ENCODE measurements at regions not wholly inside any gene's neighbourhood (a gene's known extent, or its start where the extent isn't known, plus 50 kb on each side); places are given as distances from the start of the nearest gene placed in this dataset.

GRCh38 chr3:20316238-20316637, 130.2 kb upstream of the SGO1 start:
- TF ChIP-seq CTCF (IDR thresholded peaks at IDR 0.05) = no peak
- Mint-ChIP-seq H3K9me3 (ENCODE audit: unreplicated experiment) (no peaks in the 10 kb centered on the region), H3K4me1 (ENCODE audit: unreplicated experiment) (no peaks in the 10 kb centered on the region), H3K36me3 (ENCODE audit: unreplicated experiment) (no peaks in the 10 kb centered on the region), H3K27me3 (ENCODE audit: unreplicated experiment) (no peaks in the 10 kb centered on the region), H3K27ac (ENCODE audit: unreplicated experiment) (no peak overlapping the region), H3K4me3 (ENCODE audit: unreplicated experiment) (no peak overlapping the region)
- no peak for DNase-seq (ENCODE audit: extremely low spot score, unreplicated experiment)

- Mint-ChIP-seq H3K27me3 (ENCODE audit: unreplicated experiment) (no peaks in the 10 kb centered on the region), H3K9me3 (ENCODE audit: unreplicated experiment) (no peaks in the 10 kb centered on the region), H3K4me3 (ENCODE audit: unreplicated experiment) (no peak overlapping the region), H3K27ac (ENCODE audit: unreplicated experiment) (no peak overlapping the region), H3K4me1 (ENCODE audit: unreplicated experiment) (no peaks in the 10 kb centered on the region), H3K36me3 (ENCODE audit: unreplicated experiment) (no peaks in the 10 kb centered on the region)
- TF ChIP-seq CTCF (IDR thresholded peaks at IDR 0.05) = no peak
- DNase-seq (ENCODE audit: extremely low spot score, unreplicated experiment) = no peak
Observed at GRCh38 chr3:20310629-20311028, 124.6 kb upstream of the SGO1 start.

DNA sequence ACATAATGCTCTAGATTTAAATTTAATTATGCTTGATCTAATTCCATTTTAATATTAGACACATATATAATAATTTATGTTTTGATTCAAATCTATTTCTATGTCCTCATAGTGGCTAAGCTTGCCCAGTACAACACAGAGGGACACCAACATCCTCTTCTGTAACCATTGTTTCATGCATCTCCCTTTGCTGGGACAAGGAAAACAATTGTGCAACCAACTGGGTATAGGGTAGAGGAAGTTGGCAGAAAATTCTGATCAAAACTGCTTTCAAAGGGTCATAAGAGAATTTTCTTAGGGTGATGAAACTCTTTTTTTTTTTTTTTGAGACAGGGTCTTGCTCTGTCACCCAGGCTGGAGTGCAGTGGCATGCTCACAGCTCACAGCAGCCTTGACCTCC, 121.4 kb upstream of the SGO1 start:
- Mint-ChIP-seq H3K36me3 (ENCODE audit: unreplicated experiment) (no peaks in the 10 kb centered on the region), H3K4me1 (ENCODE audit: unreplicated experiment) (no peaks in the 10 kb centered on the region), H3K9me3 (ENCODE audit: unreplicated experiment) (no peaks in the 10 kb centered on the region), H3K4me3 (ENCODE audit: unreplicated experiment) (no peak overlapping the region), H3K27me3 (ENCODE audit: unreplicated experiment) (no peaks in the 10 kb centered on the region), H3K27ac (ENCODE audit: unreplicated experiment) (no peak overlapping the region)
- DNase-seq (ENCODE audit: extremely low spot score, unreplicated experiment) = no peak
- TF ChIP-seq CTCF (IDR thresholded peaks at IDR 0.05) = no peak

GRCh38 chr3:20305647-20306046, 119.6 kb upstream of the SGO1 start:
- Mint-ChIP-seq H3K36me3 (ENCODE audit: unreplicated experiment) (no peaks in the 10 kb centered on the region), H3K4me3 (ENCODE audit: unreplicated experiment) (no peak overlapping the region), H3K4me1 (ENCODE audit: unreplicated experiment) (no peaks in the 10 kb centered on the region), H3K27me3 (ENCODE audit: unreplicated experiment) (no peaks in the 10 kb centered on the region), H3K9me3 (ENCODE audit: unreplicated experiment) (no peaks in the 10 kb centered on the region), H3K27ac (ENCODE audit: unreplicated experiment) (no peak overlapping the region)
- DNase-seq (ENCODE audit: extremely low spot score, unreplicated experiment) = no peak
- TF ChIP-seq CTCF (IDR thresholded peaks at IDR 0.05) = no peak

DNA sequence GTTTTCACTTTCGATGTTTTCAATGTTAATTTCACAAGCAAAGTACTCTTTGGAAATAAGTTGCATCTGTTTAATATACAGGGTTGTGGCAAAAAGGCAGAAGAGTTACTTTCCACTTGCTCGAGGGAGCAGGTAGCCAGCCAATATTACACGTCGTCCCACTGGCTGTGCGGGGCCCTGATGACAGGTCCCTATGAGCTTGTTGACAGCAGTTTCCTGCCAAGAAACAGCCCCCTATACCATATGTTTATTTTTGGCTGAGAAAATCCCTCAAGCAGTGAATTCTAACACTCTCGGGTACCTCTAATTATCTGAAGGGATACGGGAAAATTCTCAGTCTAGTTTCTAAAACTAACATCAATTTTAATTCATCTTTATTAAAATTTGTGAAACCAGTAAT, 116.8 kb upstream of the SGO1 start:
- Mint-ChIP-seq H3K4me1 (ENCODE audit: unreplicated experiment) (no peaks in the 10 kb centered on the region), H3K4me3 (ENCODE audit: unreplicated experiment) (no peak overlapping the region), H3K27me3 (ENCODE audit: unreplicated experiment) (no peaks in the 10 kb centered on the region), H3K9me3 (ENCODE audit: unreplicated experiment) (no peaks in the 10 kb centered on the region), H3K27ac (ENCODE audit: unreplicated experiment) (no peak overlapping the region), H3K36me3 (ENCODE audit: unreplicated experiment) (no peaks in the 10 kb centered on the region)
- DNase-seq (ENCODE audit: extremely low spot score, unreplicated experiment) = no peak
- no peak for TF ChIP-seq CTCF (IDR thresholded peaks at IDR 0.05)

All from osteocyte (in vitro differentiated cells).